Mucosa of rectum (tissue), 2 donors: ENCODE measurements at regions not wholly inside any gene's neighbourhood (a gene's known extent, or its start where the extent isn't known, plus 50 kb on each side); places are given as distances from the start of the nearest gene placed in this dataset.

Experiments
- H3K27ac ChIP-seq, 2 donors: one replicate each; pipeline ENCODE4 v1.7.0; 2013; ENCODE audit warnings: inconsistent platforms in 2 of 2, low read depth in 2 of 2, low read length in 2 of 2
- H3K27me3 ChIP-seq, 2 donors: one replicate each; pipeline ENCODE4 v1.7.0; 2013; ENCODE audit warnings: low read length in 2 of 2; ENCODE audit not compliant: control insufficient read depth in 2 of 2, insufficient read depth in 2 of 2
- H3K36me3 ChIP-seq, 2 donors: one replicate each; pipeline ENCODE4 v1.7.0; 2013; ENCODE audit warnings: low read length in 2 of 2; ENCODE audit not compliant: control insufficient read depth in 2 of 2, insufficient read depth in 2 of 2
- H3K4me1 ChIP-seq, 2 donors: one replicate each; pipeline ENCODE4 v1.7.0; 2013; ENCODE audit warnings: low read length in 2 of 2, mild to moderate bottlenecking in 1 of 2; ENCODE audit not compliant: control insufficient read depth in 2 of 2, insufficient read depth in 2 of 2
- H3K4me3 ChIP-seq, 2 donors: one replicate each; pipeline ENCODE4 v1.7.0; 2013; ENCODE audit warnings: low read length in 2 of 2
- H3K9ac ChIP-seq, 2 donors: one replicate each; pipeline ENCODE4 v1.7.0; 2013; ENCODE audit warnings: low read length in 2 of 2, low read depth in 1 of 2, mild to moderate bottlenecking in 1 of 2
- H3K9me3 ChIP-seq, 2 donors: one replicate each; pipeline ENCODE4 v1.7.0; 2013; ENCODE audit warnings: low read length in 2 of 2; ENCODE audit not compliant: control insufficient read depth in 2 of 2
- donor health status: healthy.
- donor health status: Normal muscosa, but diverticular disease.

DNA sequence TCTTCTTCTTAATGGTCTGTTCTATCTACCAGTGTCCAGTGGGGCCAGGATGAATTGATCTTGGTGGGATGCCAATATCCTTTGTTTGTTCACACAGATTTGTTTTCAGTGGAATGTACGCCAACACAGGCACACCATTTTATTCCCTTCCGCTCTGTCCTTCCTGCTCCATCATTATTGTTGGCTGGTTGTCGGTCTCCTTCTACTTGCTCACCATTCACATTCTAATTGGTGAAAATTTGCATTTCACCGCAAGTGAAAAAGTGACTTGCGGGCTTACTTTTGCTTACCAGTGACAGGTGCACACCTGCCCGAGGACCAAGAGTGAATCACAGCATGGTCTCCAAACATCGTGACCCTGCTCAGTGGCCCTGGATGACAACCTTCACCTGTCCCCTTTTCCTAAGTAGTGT lies 148.3 kb downstream of the NOC3L start:
- H3K36me3 ChIP-seq: peaks cover 0 to 3% of the 10 kb centered on the region in 2 donors
- no peak overlapping the region for H3K27ac ChIP-seq

DNA sequence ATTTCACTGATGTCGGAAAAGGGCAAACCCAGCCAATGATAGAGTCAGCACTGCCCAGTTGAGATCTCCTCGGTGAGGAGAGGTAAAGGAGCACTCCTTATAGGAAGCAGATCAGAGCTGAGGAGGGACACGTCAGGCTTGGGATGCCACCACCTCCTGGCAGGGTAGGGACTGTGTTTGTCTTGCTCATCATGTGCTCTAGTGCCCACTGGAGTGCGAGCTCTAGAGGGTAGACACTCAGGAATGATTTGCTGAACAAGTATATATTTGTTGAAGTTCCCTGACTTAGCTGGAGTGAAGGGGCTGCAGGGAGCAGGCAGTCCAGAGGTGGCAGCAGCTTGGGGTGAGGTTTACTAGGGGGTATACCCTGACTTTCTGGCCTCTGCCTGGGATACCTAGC lies 146.5 kb downstream of the NOC3L start:
- H3K27ac ChIP-seq: no peak overlapping the region
- no peaks in the 10 kb centered on the region for H3K27me3 ChIP-seq
- H3K9ac ChIP-seq: no peak overlapping the region
- H3K4me3 ChIP-seq: no peak overlapping the region
- peaks cover 5 to 7% of the 10 kb centered on the region in 2 donors for H3K36me3 ChIP-seq
- H3K4me1 ChIP-seq: no peaks in the 10 kb centered on the region
- no peaks in the 10 kb centered on the region for H3K9me3 ChIP-seq

More for the DNA sequence above, 148.3 kb downstream of the NOC3L start:
- Histone ChIP-seq H3K9me3 (no peaks in the 10 kb centered on the region), H3K4me1 (no peaks in the 10 kb centered on the region), H3K4me3 (no peak overlapping the region), H3K27me3 (no peaks in the 10 kb centered on the region), H3K9ac (no peak overlapping the region)

DNA sequence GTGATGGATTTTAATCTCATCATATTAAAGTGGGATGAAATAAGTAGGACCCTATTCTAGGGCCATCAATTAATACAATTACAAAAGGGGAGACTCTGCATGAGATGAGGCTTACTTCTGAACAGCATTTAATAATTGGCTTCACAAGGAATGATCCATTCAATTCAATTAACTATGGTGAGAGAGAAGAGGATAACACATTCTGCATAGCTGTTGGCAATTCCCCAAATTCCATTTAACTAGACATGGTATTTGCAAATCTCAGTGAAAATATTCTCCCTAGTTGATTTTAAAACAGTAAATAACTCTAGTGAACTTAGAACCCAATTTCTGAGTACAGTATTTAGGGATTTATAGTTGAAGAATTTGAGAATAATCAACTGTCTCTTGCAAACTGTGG lies 145.3 kb downstream of the NOC3L start:
- H3K27me3 ChIP-seq: no peaks in the 10 kb centered on the region
- no peak overlapping the region for H3K27ac ChIP-seq
- no peak overlapping the region for H3K9ac ChIP-seq
- H3K4me1 ChIP-seq: no peaks in the 10 kb centered on the region
- no peak overlapping the region for H3K4me3 ChIP-seq
- H3K9me3 ChIP-seq: no peaks in the 10 kb centered on the region
- peaks cover 4 to 7% of the 10 kb centered on the region in 2 donors for H3K36me3 ChIP-seq

DNA sequence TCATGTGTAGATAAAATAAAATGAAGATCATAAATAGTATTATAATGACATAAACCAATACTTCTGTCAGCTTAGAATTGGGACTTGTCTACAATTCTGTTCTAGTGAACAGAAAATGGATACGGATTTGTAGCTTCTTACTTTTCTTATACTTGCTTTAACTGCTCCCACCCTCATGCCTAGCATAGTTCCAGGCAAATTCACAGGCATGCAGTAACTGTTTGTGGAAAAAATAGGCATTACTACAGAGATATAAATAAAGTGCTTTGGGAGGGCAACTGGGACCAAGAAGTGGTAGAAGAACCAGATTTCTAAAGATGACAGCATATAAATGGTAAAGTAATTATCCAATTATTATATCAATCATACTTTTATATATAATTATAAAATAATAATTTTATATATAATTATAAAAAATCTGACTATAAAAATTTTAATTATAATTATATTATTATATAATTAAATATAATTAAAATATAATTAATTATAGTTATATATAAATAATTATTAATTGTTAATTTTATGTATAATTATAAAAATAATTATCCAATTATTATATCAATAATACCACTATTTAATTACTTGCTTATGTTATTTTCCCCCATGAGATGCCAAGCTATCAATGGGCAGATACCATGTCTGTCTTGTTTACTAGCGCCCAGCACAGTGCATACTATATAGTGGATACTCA lies 144.1 kb downstream of the NOC3L start:
- H3K4me1 ChIP-seq: no peaks in the 10 kb centered on the region
- H3K9ac ChIP-seq: no peak overlapping the region
- no peaks in the 10 kb centered on the region for H3K27me3 ChIP-seq
- no peak overlapping the region for H3K4me3 ChIP-seq
- no peaks in the 10 kb centered on the region for H3K9me3 ChIP-seq
- peaks cover 4 to 7% of the 10 kb centered on the region in 2 donors for H3K36me3 ChIP-seq
- no peak overlapping the region for H3K27ac ChIP-seq

DNA sequence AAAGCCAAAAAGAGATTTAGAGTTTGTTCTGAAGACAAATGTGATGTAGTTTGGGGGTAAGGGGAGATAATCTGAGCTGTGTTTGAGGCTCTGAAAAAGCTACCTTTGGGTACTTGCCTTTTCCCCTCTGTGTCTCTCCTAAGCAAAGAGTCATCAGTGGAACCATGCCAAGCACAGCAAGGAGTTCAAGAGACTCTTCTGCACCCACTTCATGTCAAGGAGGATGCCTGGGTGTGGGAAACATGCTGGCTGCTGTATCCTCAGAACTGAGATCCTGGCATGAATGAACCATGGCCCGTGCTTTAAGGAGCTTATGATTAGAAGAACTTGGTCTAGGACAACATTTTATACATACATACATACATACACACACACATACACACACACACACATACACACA lies 142.9 kb downstream of the NOC3L start:
- Histone ChIP-seq H3K4me1 (no peaks in the 10 kb centered on the region), H3K9me3 (no peaks in the 10 kb centered on the region), H3K36me3 (peaks cover 4 to 7% of the 10 kb centered on the region in 2 donors), H3K4me3 (no peak overlapping the region), H3K9ac (no peak overlapping the region), H3K27ac (no peak overlapping the region), H3K27me3 (no peaks in the 10 kb centered on the region)

DNA sequence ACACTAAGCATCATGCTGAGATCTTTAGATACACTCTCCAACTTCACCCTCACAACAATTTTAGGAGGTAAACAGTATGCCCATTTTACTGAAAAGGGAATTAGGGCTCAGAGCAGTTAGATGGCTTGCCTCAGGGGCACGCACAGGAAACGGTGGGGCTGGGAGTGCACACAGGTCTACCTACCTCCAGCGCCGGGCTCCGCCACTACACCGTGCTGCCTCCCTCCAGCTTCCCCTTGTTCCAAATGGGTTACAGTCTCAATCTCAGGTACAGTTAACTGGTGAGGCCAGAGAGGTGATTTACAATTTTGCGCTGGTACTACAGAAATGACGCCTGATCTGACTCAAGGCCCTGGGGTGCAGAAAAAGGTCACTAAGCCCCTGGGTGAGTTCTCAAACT lies 142.0 kb downstream of the NOC3L start:
- Histone ChIP-seq H3K27me3 (no peaks in the 10 kb centered on the region), H3K4me1 (no peaks in the 10 kb centered on the region), H3K27ac (no peak overlapping the region)

DNA sequence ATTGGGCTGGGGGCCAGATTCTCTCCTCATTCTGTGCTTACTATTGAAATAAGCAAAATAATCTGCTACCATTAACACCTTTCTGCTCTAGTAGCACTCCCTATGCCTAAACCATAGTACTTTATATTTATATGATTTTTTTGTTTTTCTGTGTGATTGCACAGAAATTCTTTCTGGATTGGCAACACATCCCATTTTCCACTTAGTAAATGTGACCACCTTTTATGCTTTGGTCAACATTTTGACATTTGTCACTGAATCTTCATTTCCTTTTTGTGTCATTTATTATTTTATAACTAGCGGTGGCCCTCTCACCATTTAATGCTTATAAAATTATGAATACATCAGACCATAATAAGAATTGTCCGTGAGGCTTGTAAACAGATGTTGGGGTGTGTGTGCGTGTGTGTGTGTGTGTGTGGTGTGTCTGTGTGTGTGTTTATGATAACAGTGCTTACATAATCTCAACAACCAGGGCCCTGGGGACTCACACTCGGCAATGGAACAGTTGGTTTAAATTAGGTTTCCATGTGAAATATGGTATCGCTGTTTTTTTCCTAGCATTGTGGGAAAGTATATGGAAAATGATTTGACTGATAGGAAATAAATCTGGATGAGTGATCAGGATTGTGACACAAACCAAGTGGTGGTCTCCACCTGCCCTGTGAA lies 138.9 kb downstream of the NOC3L start:
- no peaks in the 10 kb centered on the region for H3K27me3 ChIP-seq
- H3K4me1 ChIP-seq: no peaks in the 10 kb centered on the region
- H3K4me3 ChIP-seq: no peak overlapping the region
- H3K9ac ChIP-seq: no peak overlapping the region
- peaks cover 7 to 13% of the 10 kb centered on the region in 2 donors for H3K36me3 ChIP-seq
- H3K27ac ChIP-seq: no peak overlapping the region
- no peaks in the 10 kb centered on the region for H3K9me3 ChIP-seq

More for the DNA sequence above, 142.0 kb downstream of the NOC3L start:
- Histone ChIP-seq H3K36me3 (peaks cover 4 to 7% of the 10 kb centered on the region in 2 donors), H3K9me3 (no peaks in the 10 kb centered on the region), H3K4me3 (no peak overlapping the region), H3K9ac (no peak overlapping the region)

DNA sequence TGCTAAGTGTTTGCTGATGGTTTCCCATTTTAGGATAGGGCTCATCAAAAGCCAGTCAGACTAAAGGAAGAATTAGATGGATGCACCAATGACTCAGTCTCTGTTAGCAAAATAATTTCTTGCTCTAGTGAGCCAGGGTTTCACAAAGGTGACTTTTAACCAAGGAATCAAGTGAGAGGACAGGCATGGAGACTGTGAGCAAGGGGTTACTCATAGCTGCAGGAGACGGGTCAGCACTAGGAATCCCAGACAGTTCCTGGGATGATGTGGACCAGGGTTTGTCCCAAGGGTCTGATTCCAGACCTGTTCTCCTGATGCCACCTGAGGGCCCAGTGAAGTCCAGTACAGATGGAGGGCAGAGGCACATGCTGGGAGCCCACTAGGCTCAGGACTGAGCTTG lies 138.1 kb downstream of the NOC3L start:
- H3K9me3 ChIP-seq: no peaks in the 10 kb centered on the region
- H3K4me3 ChIP-seq: no peak overlapping the region
- peaks cover 13 to 19% of the 10 kb centered on the region in 2 donors for H3K36me3 ChIP-seq
- no peaks in the 10 kb centered on the region for H3K4me1 ChIP-seq
- no peak overlapping the region for H3K27ac ChIP-seq
- H3K27me3 ChIP-seq: no peaks in the 10 kb centered on the region
- H3K9ac ChIP-seq: no peak overlapping the region

DNA sequence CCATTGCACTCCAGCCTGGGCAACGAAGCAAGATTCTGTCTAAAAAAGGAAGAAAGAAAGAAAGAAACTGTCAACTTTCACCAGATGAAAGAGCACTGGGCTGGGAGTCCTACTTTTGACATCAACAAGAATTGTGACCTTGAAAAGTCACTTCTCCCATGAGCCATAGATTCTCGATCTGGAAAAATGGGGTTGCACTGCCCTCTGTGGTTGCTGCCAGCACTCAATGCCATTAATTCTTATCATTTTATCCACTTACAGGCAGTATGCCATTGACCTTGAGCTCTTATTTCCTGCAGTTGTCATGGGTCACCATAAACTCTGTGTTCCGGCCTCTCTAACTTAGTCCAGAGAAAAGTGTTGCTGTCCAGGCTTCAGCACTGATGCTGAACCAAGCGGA lies 137.2 kb downstream of the NOC3L start:
- Histone ChIP-seq H3K4me3 (no peak overlapping the region), H3K27me3 (no peaks in the 10 kb centered on the region), H3K9me3 (no peaks in the 10 kb centered on the region), H3K4me1 (no peaks in the 10 kb centered on the region), H3K9ac (no peak overlapping the region), H3K36me3 (peaks cover 14 to 17% of the 10 kb centered on the region in 2 donors), H3K27ac (no peak overlapping the region)

DNA sequence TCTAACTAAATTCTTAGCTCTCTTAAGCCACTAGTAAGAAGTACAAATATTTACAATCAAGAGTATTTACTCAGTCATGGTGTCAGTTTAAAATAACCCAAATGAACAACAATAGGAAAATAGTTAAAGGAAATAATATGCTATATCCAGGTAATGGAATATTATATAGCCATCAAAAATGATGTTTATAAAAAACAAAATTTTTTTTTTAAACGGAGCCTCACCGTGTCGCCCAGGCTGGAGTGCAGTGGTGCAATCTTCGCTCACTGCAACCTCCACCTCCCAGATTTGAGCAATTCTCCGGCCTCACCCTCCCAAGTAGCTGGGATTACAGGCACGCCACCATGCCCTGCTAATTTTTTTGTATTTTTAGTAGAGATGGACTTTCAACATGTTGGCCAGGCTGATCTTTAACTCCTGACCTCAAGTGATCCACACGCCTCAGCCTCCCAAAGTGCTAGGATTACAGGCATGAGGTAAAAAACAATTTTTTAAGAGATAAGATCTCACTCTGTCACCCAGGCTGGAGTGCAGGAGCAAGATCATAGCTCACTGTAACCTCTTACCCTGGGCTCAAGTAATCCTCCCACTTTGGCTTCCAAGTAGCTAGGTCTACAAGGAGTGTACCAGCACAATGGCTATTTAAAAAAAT lies 132.5 kb downstream of the NOC3L start:
- no peaks in the 10 kb centered on the region for H3K27me3 ChIP-seq
- peaks cover 15 to 17% of the 10 kb centered on the region in 2 donors for H3K36me3 ChIP-seq
- H3K4me1 ChIP-seq: no peaks in the 10 kb centered on the region
- no peak overlapping the region for H3K27ac ChIP-seq
- H3K9me3 ChIP-seq: no peaks in the 10 kb centered on the region
- H3K9ac ChIP-seq: no peak overlapping the region
- no peak overlapping the region for H3K4me3 ChIP-seq
